ENCODE measurements at regions not wholly inside any gene's neighbourhood (a gene's known extent, or its start where the extent isn't known, plus 50 kb on each side); places are given as distances from the start of the nearest gene placed in this dataset.

DNA sequence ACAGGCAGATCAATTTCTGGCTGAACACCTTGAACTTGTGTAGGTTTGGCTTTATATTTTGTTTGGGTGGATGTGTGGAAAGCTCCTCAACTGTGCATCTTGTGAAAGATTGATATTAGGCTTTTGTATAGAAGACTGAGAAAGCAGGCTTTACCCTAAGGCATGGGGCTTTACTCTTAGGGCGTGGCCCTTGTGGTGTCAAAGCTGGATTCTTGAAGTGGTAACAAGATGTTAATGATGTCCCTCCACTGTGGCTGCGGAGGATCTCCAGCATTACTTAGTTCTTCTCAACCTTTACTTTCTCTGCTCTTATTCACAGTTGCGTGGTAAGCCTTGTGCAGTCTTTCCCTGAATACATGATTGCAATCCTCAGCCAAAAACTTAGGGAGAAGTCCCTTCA lies 54.1 kb upstream of the HECTD2 start:
- H3K36me3 Mint-ChIP-seq: no peaks in the 10 kb centered on the region
- no peak for DNase-seq (ENCODE audit: low spot score)
- peaks cover 12% of the 10 kb centered on the region for H3K4me1 Mint-ChIP-seq
- H3K27me3 Mint-ChIP-seq (ENCODE audit: insufficient read depth, low read depth): peaks cover 3% of the 10 kb centered on the region
- Histone ChIP-seq H4K20me1 (ENCODE audit: low read depth) (no peaks in the 10 kb centered on the region), H3F3A (ENCODE audit: low read depth) (no peaks in the 10 kb centered on the region), H3K9ac (no peak overlapping the region), H3K79me2 (ENCODE audit: low read depth) (no peaks in the 10 kb centered on the region), H3K27ac (no peak overlapping the region), H3K4me3 (no peak overlapping the region), H2AFZ (replicated peaks) (no peak overlapping the region), H3K27me3 (no peaks in the 10 kb centered on the region), H3K4me2 (no peak overlapping the region), H3K36me3 (no peaks in the 10 kb centered on the region), H3K4me1 (peaks cover 7% of the 10 kb centered on the region), H3K9me3 (ENCODE audit: low read depth) (no peaks in the 10 kb centered on the region)
- H3K27ac Mint-ChIP-seq: no peak overlapping the region
- H3K4me3 Mint-ChIP-seq: no peak overlapping the region
- TF ChIP-seq EZH2phosphoT487 (IDR thresholded peaks at IDR 0.05): no peak
- no peak for TF ChIP-seq EZH2 (IDR thresholded peaks at IDR 0.05)
- TF ChIP-seq, protein P1, sequence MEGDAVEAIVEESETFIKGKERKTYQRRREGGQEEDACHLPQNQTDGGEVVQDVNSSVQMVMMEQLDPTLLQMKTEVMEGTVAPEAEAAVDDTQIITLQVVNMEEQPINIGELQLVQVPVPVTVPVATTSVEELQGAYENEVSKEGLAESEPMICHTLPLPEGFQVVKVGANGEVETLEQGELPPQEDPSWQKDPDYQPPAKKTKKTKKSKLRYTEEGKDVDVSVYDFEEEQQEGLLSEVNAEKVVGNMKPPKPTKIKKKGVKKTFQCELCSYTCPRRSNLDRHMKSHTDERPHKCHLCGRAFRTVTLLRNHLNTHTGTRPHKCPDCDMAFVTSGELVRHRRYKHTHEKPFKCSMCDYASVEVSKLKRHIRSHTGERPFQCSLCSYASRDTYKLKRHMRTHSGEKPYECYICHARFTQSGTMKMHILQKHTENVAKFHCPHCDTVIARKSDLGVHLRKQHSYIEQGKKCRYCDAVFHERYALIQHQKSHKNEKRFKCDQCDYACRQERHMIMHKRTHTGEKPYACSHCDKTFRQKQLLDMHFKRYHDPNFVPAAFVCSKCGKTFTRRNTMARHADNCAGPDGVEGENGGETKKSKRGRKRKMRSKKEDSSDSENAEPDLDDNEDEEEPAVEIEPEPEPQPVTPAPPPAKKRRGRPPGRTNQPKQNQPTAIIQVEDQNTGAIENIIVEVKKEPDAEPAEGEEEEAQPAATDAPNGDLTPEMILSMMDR (IDR thresholded peaks at IDR 0.05): no peak
- H3K9me3 Mint-ChIP-seq: no peaks in the 10 kb centered on the region

DNA sequence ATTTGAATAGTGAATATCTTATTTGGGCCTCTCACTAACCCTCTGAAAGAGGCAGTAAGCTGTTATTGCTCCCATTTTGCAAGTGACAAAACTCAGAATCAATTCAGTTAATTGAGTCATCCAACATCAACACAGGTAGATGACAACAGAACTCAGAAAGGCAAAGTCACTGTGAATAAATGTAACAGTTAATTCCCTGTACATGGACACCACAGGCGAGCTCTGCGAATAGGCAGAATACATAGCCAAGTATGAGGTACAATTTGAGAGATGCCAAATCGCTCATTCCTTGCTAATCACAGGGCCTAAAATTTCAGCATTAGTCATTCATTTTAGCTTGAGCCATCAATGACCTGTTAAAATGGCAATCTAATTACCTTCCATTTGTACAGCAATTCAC lies 52.6 kb upstream of the HECTD2 start:
- H3K36me3 Mint-ChIP-seq: no peaks in the 10 kb centered on the region
- no peak overlapping the region for H3K27ac Mint-ChIP-seq
- peaks cover 12% of the 10 kb centered on the region for H3K4me1 Mint-ChIP-seq
- H3K4me3 Mint-ChIP-seq: no peak overlapping the region
- Histone ChIP-seq H3K4me2 (no peak overlapping the region), H3F3A (ENCODE audit: low read depth) (no peaks in the 10 kb centered on the region), H3K79me2 (ENCODE audit: low read depth) (no peaks in the 10 kb centered on the region), H3K36me3 (no peaks in the 10 kb centered on the region), H4K20me1 (ENCODE audit: low read depth) (no peaks in the 10 kb centered on the region), H3K4me3 (no peak overlapping the region), H3K9ac (no peak overlapping the region), H3K27me3 (no peaks in the 10 kb centered on the region), H2AFZ (replicated peaks) (no peak overlapping the region), H3K9me3 (ENCODE audit: low read depth) (no peaks in the 10 kb centered on the region), H3K27ac (no peak overlapping the region), H3K4me1 (peaks cover 7% of the 10 kb centered on the region)
- TF ChIP-seq EZH2phosphoT487 (IDR thresholded peaks at IDR 0.05) (no peak), EZH2 (IDR thresholded peaks at IDR 0.05) (no peak)
- TF ChIP-seq, protein P1 (IDR thresholded peaks at IDR 0.05): no peak
- H3K27me3 Mint-ChIP-seq (ENCODE audit: insufficient read depth, low read depth): peaks cover 3% of the 10 kb centered on the region
- H3K9me3 Mint-ChIP-seq: peaks cover 3% of the 10 kb centered on the region
- DNase-seq (ENCODE audit: low spot score): no peak
